Hepatocyte (in vitro differentiated cells): ENCODE measurements at regions not wholly inside any gene's neighbourhood (a gene's known extent, or its start where the extent isn't known, plus 50 kb on each side); places are given as distances from the start of the nearest gene placed in this dataset.

Source experiments
- EZH2phosphoT487 ChIP-seq: fragments of 200-600 bp; sonication (generic); IDR thresholded peaks from one replicate; pipeline ENCODE4 v1.6.1; 2018; ENCODE audit warnings: antibody characterized with exemption, mild to moderate bottlenecking, low read depth, moderate library complexity; ENCODE audit not compliant: unreplicated experiment, severe bottlenecking
- TF ChIP-seq, protein P1 (sequence below): fragments of 200-600 bp; sonication (generic); IDR thresholded peaks from 2 replicates; pipeline ENCODE4 v1.5.1; 2016; ENCODE audit warnings: antibody characterized with exemption, mild to moderate bottlenecking; ENCODE audit not compliant: poor library complexity

DNA sequence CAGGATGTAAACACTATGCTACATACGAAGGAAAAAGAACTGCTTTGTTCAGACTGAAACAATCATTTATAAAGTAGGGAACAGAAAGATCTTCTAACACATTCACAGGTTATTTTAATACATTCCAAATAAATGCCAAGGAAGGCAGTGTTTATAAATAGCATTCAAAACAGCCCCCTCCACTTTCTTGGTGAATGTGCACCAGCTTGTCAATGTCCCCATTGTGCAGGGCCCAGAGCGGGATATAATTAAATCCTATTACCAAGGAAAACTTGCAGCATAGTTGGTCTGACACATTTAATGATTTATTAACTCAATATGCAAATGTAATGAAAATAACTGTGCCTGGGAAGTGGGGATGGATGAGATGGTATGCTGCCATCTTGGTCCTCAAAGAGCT lies 135.9 kb upstream of the RAD23B start:
- TF ChIP-seq, protein P1, sequence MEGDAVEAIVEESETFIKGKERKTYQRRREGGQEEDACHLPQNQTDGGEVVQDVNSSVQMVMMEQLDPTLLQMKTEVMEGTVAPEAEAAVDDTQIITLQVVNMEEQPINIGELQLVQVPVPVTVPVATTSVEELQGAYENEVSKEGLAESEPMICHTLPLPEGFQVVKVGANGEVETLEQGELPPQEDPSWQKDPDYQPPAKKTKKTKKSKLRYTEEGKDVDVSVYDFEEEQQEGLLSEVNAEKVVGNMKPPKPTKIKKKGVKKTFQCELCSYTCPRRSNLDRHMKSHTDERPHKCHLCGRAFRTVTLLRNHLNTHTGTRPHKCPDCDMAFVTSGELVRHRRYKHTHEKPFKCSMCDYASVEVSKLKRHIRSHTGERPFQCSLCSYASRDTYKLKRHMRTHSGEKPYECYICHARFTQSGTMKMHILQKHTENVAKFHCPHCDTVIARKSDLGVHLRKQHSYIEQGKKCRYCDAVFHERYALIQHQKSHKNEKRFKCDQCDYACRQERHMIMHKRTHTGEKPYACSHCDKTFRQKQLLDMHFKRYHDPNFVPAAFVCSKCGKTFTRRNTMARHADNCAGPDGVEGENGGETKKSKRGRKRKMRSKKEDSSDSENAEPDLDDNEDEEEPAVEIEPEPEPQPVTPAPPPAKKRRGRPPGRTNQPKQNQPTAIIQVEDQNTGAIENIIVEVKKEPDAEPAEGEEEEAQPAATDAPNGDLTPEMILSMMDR, result no peak
- no peak for TF ChIP-seq EZH2phosphoT487
